ENCODE measurements at regions not wholly inside any gene's neighbourhood (a gene's known extent, or its start where the extent isn't known, plus 50 kb on each side); places are given as distances from the start of the nearest gene placed in this dataset.

- DNase-seq (ENCODE audit: low read depth in 2 of 2): no peak
Observed at GRCh38 chr2:237024255-237024654, 61.4 kb upstream of the COPS8 start.

- peak in 1 of 2 donors; percentile 10 for DNase-seq (ENCODE audit: low read depth in 2 of 2)
Observed at GRCh38 chr2:237025090-237025865, 60.4 kb upstream of the COPS8 start.

- DNase-seq (ENCODE audit: low read depth in 2 of 2): peak; percentile 62 to 76
Observed at GRCh38 chr2:237026981-237027711, 58.5 kb upstream of the COPS8 start.

DNA sequence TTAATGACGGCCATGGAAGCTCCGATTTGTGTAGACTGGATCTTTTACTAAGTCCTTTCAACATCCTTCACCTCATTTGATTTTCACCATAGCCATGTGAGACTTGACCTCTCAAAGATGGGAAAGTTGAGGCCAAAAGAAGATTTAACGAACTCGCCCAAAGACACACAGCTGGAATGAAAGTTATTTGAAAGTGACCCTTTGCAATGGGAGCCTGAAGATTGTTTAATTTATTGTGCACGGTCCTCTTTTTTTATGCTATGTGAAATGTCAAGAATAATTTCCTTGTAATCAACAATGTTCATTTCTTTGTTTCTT lies 58.0 kb upstream of the COPS8 start:
- DNase-seq (ENCODE audit: low read depth in 2 of 2): no peak

DNA sequence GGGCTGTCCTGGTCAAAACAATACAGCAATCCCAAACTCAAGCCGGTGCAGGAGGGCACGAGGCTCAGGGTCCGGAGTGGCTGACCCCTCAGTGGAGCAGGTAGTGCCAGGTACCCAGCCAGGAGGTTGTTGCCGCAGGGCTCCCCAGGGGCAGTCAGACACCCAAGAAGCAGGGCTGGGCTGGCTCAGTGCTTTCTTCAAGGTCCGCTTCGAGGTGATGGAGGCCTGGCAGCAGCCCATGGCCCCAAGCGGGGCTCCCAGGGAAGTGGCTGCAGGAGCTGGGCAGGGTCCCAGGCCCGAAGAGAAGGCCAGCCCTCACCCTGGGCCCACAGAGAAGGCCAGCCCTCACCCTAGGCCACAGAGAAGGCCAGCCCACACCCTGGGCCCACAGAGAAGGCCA lies 55.3 kb upstream of the COPS8 start:
- no peak for DNase-seq (ENCODE audit: low read depth in 2 of 2)

DNA sequence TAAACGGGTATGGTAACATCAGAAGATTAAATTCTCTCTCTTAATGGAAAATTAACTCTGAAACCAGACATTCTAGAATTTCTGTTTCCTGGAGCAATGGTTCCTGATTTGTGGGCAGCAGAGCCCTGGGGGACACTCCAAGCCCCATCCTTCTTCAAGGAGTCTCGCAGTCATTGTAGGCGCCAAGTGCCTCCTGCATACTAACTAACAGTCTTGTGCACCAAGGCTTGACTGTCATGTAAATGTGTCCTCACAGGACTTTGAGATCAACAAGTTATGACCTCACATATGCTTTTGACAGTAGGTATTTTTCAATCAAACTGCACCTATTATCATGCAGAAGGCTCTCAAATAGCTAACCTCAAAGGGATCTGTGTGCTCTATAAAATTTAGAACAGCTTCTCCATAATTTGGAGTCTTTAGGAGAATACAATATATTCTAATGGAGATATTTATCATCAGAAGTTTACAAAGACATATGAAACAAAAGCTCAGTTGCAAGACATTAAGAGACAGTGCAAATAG lies 52.1 kb upstream of the COPS8 start:
- no peak for DNase-seq (ENCODE audit: low read depth in 2 of 2)

GRCh38 chr2:237035781-237036475 lies 49.8 kb upstream of the COPS8 start:
- peak in 1 of 2 donors; percentile 41 for DNase-seq (ENCODE audit: low read depth in 2 of 2)

All from dermis microvascular lymphatic vessel endothelial cell (primary cell).